ENCODE measurements at regions not wholly inside any gene's neighbourhood (a gene's known extent, or its start where the extent isn't known, plus 50 kb on each side); places are given as distances from the start of the nearest gene placed in this dataset.

- no peak for TF ChIP-seq CTCF (IDR thresholded peaks at IDR 0.05)
- ATAC-seq (ENCODE audit: low FRiP score) = no peak
Observed at GRCh38 chr16:6447021-6447790, 885.4 kb upstream of the RBFOX1 start.

DNA sequence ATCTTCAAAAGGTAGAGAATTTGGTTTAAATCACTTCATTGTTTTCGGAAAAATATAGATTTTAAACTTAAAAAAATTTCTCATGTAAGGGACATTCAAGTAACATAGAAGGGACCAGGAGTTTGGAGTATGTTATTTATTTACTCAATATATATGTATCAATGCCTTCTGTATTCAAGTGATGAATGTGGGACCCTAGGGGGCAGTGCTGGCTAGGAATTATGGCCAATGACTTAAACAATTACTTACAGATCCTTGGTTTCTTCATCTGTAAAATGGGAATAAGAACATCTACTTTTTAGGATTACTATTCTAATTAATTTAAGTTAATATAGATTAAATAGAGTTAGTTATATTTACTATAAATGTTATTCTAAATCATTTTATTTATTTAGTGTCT is 886.3 kb upstream of the RBFOX1 start:
- ATAC-seq (ENCODE audit: low FRiP score) (no peak), DNase-seq (ENCODE audit: low spot score) (no peak)
- no peak for TF ChIP-seq CTCF (IDR thresholded peaks at IDR 0.05)

More at GRCh38 chr16:6447021-6447790, 885.4 kb upstream of the RBFOX1 start:
- no peak for DNase-seq (ENCODE audit: low spot score)

DNA sequence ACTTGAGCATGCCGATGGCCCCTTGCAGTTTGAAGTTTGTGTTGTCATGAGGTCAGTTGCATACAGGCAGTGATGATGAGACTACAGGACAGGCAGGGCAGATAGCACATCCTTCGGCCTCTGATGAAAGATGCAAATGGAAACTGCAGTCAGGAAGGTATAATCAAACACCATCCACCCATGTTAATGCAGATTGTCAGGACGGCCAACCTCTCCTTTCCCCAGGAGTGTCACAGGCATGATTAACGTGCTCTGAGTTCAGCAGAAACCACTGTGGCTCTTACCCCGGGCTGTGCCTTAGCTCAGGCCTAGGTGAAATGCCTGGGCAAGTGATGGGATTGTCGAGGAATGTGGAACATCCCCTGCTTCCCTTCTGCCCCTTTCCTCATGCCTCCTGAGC is 893.5 kb upstream of the RBFOX1 start:
- no peak for ATAC-seq (ENCODE audit: low FRiP score)
- TF ChIP-seq CTCF (IDR thresholded peaks at IDR 0.05) = no peak
- no peak for DNase-seq (ENCODE audit: low spot score)

- no peak for ATAC-seq (ENCODE audit: low FRiP score)
- no peak for DNase-seq (ENCODE audit: low spot score)
- no peak for TF ChIP-seq CTCF (IDR thresholded peaks at IDR 0.05)
Observed at GRCh38 chr16:6428861-6429260, 903.8 kb upstream of the RBFOX1 start.

DNA sequence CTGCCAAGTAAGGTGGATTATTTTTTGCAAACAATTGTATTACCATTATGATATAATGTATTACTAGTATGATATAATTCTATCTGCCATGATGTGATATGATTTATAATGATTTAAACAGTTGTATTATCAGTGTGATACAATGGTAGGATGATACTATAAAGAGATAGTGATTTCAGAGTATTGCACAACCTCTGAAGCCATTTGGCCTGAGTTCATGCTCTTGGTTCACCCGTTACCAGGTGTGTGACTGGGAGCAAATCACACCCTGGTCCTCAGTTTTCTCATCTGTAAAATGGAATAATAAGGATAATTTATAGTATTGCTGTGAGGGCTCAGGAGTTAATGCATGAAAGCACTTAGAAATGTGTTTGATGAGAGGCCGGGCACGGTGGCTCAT is 905.0 kb upstream of the RBFOX1 start:
- ATAC-seq (ENCODE audit: low FRiP score) (no peak), DNase-seq (ENCODE audit: low spot score) (no peak)
- TF ChIP-seq CTCF (IDR thresholded peaks at IDR 0.05) = no peak

GRCh38 chr16:6407596-6407995 is 925.0 kb upstream of the RBFOX1 start:
- ATAC-seq (ENCODE audit: low FRiP score) = no peak
- no peak for DNase-seq (ENCODE audit: low spot score)
- TF ChIP-seq CTCF (IDR thresholded peaks at IDR 0.05) = no peak

GRCh38 chr16:6406028-6406427 is 926.6 kb upstream of the RBFOX1 start:
- ATAC-seq (ENCODE audit: low FRiP score) (no peak), DNase-seq (ENCODE audit: low spot score) (no peak)
- no peak for TF ChIP-seq CTCF (IDR thresholded peaks at IDR 0.05)
